ENCODE measurements at regions not wholly inside any gene's neighbourhood (a gene's known extent, or its start where the extent isn't known, plus 50 kb on each side); places are given as distances from the start of the nearest gene placed in this dataset.

DNA sequence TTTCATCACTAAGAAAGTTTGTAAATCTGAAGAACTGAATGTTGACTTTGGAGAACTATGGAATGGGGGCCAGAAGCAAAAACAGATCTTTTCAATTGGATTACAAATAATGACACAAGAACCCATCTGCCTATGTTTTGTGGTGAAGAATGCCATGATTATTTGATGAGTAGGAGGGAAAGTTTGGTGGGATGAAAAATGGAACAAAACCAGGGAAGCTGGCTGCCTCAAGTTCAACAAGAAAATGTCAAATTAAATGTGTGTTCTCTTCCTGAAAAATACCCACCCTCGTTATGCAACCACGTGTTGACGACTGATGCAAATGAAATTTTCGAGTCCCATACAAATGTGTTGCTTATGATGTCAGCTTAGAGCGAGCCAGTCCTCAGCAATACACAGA lies 208.5 kb downstream of the GPR37 start:
- DNase-seq: no peak
- intact Hi-C loops (cut with micrococcal nuclease): no loop called here
- TF ChIP-seq, protein P1, sequence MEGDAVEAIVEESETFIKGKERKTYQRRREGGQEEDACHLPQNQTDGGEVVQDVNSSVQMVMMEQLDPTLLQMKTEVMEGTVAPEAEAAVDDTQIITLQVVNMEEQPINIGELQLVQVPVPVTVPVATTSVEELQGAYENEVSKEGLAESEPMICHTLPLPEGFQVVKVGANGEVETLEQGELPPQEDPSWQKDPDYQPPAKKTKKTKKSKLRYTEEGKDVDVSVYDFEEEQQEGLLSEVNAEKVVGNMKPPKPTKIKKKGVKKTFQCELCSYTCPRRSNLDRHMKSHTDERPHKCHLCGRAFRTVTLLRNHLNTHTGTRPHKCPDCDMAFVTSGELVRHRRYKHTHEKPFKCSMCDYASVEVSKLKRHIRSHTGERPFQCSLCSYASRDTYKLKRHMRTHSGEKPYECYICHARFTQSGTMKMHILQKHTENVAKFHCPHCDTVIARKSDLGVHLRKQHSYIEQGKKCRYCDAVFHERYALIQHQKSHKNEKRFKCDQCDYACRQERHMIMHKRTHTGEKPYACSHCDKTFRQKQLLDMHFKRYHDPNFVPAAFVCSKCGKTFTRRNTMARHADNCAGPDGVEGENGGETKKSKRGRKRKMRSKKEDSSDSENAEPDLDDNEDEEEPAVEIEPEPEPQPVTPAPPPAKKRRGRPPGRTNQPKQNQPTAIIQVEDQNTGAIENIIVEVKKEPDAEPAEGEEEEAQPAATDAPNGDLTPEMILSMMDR (IDR thresholded peaks at IDR 0.05): no peak
- POLR2A ChIA-PET: no interaction called here
- Mint-ChIP-seq H3K36me3 (ENCODE audit: low read depth) (no peaks in the 10 kb centered on the region), H3K4me1 (ENCODE audit: low read depth) (no peaks in the 10 kb centered on the region), H3K27me3 (no peaks in the 10 kb centered on the region), H3K4me3 (no peak overlapping the region), H3K27ac (no peak overlapping the region), H3K9me3 (no peaks in the 10 kb centered on the region)
- ATAC-seq: no peak
- CTCF ChIA-PET: no interaction called here

DNA sequence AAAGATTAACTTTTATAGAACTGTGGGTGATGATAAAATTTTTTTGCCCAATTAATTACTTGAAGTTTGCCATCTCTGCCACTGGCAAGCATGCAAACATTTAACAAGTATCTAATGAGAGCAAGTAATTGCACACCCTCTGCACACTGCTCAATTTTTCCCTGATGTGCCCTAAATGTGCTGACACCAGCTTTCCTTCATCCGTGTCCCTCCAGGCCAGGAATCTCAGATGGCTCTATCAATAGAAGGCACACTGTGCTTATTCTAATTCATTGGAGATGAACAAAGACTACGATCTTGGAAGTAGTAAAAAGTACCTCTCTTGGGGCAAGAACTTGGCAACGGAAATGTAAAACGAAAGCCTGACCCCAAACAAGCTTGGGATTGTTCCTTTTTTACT lies 212.1 kb downstream of the GPR37 start:
- Mint-ChIP-seq H3K27ac (no peak overlapping the region), H3K4me1 (ENCODE audit: low read depth) (no peaks in the 10 kb centered on the region), H3K9me3 (no peaks in the 10 kb centered on the region), H3K36me3 (ENCODE audit: low read depth) (no peaks in the 10 kb centered on the region), H3K4me3 (no peak overlapping the region), H3K27me3 (no peaks in the 10 kb centered on the region)
- intact Hi-C loops (cut with micrococcal nuclease): no loop called here
- ATAC-seq (no peak), DNase-seq (no peak)
- TF ChIP-seq, protein P1 (IDR thresholded peaks at IDR 0.05): no peak
- ChIA-PET POLR2A (no interaction called here), CTCF (no interaction called here)

DNA sequence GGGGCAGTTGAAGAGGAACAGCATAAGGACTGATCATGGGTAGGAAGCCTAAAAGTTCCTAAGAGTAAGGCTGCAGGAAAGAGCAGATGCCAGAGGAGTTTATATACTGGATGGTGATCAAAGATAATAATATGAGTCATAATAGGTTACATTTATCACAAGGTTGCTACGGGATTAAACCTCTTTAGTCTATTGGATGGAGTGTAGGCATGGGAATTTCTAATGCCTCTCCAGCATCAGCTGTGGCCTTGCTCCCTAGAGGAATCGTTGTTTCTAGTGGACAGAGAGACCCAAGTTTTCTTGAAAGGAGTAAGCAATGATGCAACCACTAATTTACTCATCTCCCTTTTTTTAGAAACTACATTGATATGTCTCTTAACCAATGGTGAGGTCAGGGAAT lies 213.4 kb downstream of the GPR37 start:
- ChIA-PET POLR2A (no interaction called here), CTCF (no interaction called here)
- no peaks in the 10 kb centered on the region for H3K4me1 Mint-ChIP-seq (ENCODE audit: low read depth)
- H3K27me3 Mint-ChIP-seq: no peaks in the 10 kb centered on the region
- intact Hi-C loops (cut with micrococcal nuclease): no loop called here
- H3K4me3 Mint-ChIP-seq: no peak overlapping the region
- TF ChIP-seq, protein P1 (IDR thresholded peaks at IDR 0.05): no peak
- no peaks in the 10 kb centered on the region for H3K36me3 Mint-ChIP-seq (ENCODE audit: low read depth)
- no peak overlapping the region for H3K27ac Mint-ChIP-seq
- DNase-seq (no peak), ATAC-seq (no peak)
- H3K9me3 Mint-ChIP-seq: no peaks in the 10 kb centered on the region

DNA sequence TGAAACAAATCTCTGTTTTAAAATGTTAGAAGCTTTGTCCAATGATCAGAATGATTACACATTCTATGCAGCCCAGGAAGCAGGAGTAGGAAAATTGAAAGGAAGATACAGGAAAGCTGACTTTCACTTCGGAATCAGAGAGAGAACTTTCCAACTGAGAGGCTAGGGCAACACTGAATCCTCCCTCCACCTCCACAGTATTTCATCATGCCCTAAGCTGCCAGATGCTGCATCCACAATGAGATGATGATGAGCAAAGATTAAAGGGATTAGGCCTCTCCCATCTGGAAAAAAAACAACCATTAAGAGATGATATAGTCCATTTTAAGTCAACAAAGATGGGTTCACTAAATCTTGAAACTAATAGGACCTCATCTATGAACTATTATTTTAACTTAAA lies 215.6 kb downstream of the GPR37 start:
- no peaks in the 10 kb centered on the region for H3K27me3 Mint-ChIP-seq
- H3K4me3 Mint-ChIP-seq: no peak overlapping the region
- TF ChIP-seq, protein P1 (IDR thresholded peaks at IDR 0.05): no peak
- no peaks in the 10 kb centered on the region for H3K4me1 Mint-ChIP-seq (ENCODE audit: low read depth)
- DNase-seq: no peak
- no peaks in the 10 kb centered on the region for H3K9me3 Mint-ChIP-seq
- no peaks in the 10 kb centered on the region for H3K36me3 Mint-ChIP-seq (ENCODE audit: low read depth)
- intact Hi-C loops (cut with micrococcal nuclease): no loop called here
- no peak for ATAC-seq
- H3K27ac Mint-ChIP-seq: no peak overlapping the region
- ChIA-PET POLR2A (no interaction called here), CTCF (interaction anchor here (0.6 kb wide), 1 partner anchor 461 kb away, joined by 3 read pairs; no protein-coding TSS in a partner anchor)

DNA sequence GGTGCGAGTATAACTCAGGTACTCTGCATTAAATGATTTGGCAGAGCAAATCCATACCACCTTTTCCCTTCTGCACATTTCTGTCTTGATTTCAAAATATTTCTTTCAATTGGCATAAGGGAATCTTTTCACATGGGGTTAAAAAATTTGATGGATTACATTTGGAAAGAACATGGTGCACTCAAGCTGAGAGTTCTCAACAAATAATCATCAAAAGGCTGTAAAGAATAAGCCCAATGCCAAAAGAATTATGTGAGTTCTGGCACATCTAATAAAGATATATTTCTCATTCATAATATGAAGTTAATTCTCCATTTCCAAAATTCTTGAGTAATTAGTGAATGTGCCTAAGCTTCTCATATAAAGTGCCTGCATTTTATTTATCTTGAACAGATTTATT lies 223.1 kb downstream of the GPR37 start:
- intact Hi-C loops (cut with micrococcal nuclease): no loop called here
- H3K9me3 Mint-ChIP-seq: no peaks in the 10 kb centered on the region
- H3K4me1 Mint-ChIP-seq (ENCODE audit: low read depth): no peaks in the 10 kb centered on the region
- ATAC-seq (no peak), DNase-seq (no peak)
- H3K27me3 Mint-ChIP-seq: no peaks in the 10 kb centered on the region
- TF ChIP-seq, protein P1 (IDR thresholded peaks at IDR 0.05): no peak
- H3K36me3 Mint-ChIP-seq (ENCODE audit: low read depth): no peaks in the 10 kb centered on the region
- POLR2A ChIA-PET: no interaction called here
- CTCF ChIA-PET: no interaction called here
- H3K27ac Mint-ChIP-seq: no peak overlapping the region
- H3K4me3 Mint-ChIP-seq: no peak overlapping the region

Data from activated CD8-positive, alpha-beta T cell treated with anti-CD3 and anti-CD28 coated beads for 36 hours (primary cell).